IMR-90 (cell line): ENCODE measurements at regions not wholly inside any gene's neighbourhood (a gene's known extent, or its start where the extent isn't known, plus 50 kb on each side); places are given as distances from the start of the nearest gene placed in this dataset.

Source experiments
- ATAC-seq: fragments of 200-7000 bp; cut with Tn5 transposase; 2 replicates; pipeline ENCODE4 v1.9.1; 2020; ENCODE audit warnings: low read depth, mild to moderate bottlenecking, moderate library complexity
- BruUV-seq: library from RNA; stranded (reverse); fragments of 400-500 nt; replicated peaks from 2 replicates; lab custom pipeline; 2021; lab: Mats Ljungman, UMichigan
- CTCF ChIA-PET: fragments of 300-600 bp; formaldehyde crosslinking; extraction: SDS; loops from one replicate; lab custom pipeline; 2021; ENCODE audit warnings: antibody characterized with exemption; lab: Yijun Ruan, JAX
- POLR2A ChIA-PET: fragments of 300-600 bp; sonication (Branson Sonifier 250); formaldehyde crosslinking; loops from one replicate; lab custom pipeline; 2022; ENCODE audit warnings: antibody characterized with exemption; ENCODE audit not compliant: unreplicated experiment; lab: Charles Lee
- DNase-seq: peaks from one replicate; pipeline ENCODE4 v3.0.0; 2013
- H2AFZ ChIP-seq: replicated peaks from 2 replicates; pipeline ENCODE3; 2013; ENCODE audit warnings: low read length, mild to moderate bottlenecking; ENCODE audit not compliant: poor library complexity
- H2AK5ac ChIP-seq: 2 replicates; pipeline ENCODE4 v1.6.1; 2013; ENCODE audit warnings: low read depth, low read length, inconsistent platforms
- H2AK9ac ChIP-seq: replicated peaks from 2 replicates; pipeline ENCODE3; 2013; ENCODE audit warnings: mild to moderate bottlenecking, low read depth, low read length, moderate library complexity; ENCODE audit not compliant: poor library complexity
- H2BK120ac ChIP-seq: 2 replicates; pipeline ENCODE4 v1.6.1; 2013; ENCODE audit warnings: low read depth, low read length, inconsistent platforms
- H2BK15ac ChIP-seq: 3 replicates; pipeline ENCODE4 v1.6.1; 2013; ENCODE audit warnings: low read depth, low read length, inconsistent platforms
- H2BK20ac ChIP-seq: 2 replicates; pipeline ENCODE4 v1.6.1; 2013; ENCODE audit warnings: low read depth, mild to moderate bottlenecking, inconsistent platforms, low read length, moderate library complexity
- H2BK5ac ChIP-seq: 2 replicates; pipeline ENCODE4 v1.6.1; 2013; ENCODE audit warnings: mild to moderate bottlenecking, low read depth, low read length, inconsistent platforms; ENCODE audit not compliant: poor library complexity, severe bottlenecking
- H3K14ac ChIP-seq: replicated peaks from 2 replicates; pipeline ENCODE4 v1.6.1; 2013; ENCODE audit warnings: low read depth, low read length, inconsistent platforms
- H3K18ac ChIP-seq: 2 replicates; pipeline ENCODE4 v1.6.1; 2013; ENCODE audit warnings: low read depth, low read length, control low read depth
- H3K23ac ChIP-seq: 2 replicates; pipeline ENCODE4 v1.6.1; 2013; ENCODE audit warnings: low read depth, low read length, inconsistent platforms
- H3K27ac ChIP-seq: 2 replicates; pipeline ENCODE4 v1.5.1; 2013; ENCODE audit warnings: mild to moderate bottlenecking, control low read depth, low read length; ENCODE audit not compliant: insufficient read depth
- H3K27me3 ChIP-seq: 2 replicates; pipeline ENCODE4 v1.6.1; 2013; ENCODE audit warnings: low read length; ENCODE audit not compliant: control insufficient read depth, insufficient read depth
- H3K36me3 ChIP-seq: 2 replicates; pipeline ENCODE4 v1.6.1; 2013; ENCODE audit warnings: low read length, mixed read lengths; ENCODE audit not compliant: control insufficient read depth, insufficient read depth
- H3K4ac ChIP-seq: 2 replicates; pipeline ENCODE4 v1.6.1; 2013; ENCODE audit warnings: low read depth, low read length, inconsistent platforms
- H3K4me1 ChIP-seq: 2 replicates; pipeline ENCODE4 v1.6.1; 2013; ENCODE audit warnings: low read length, mixed read lengths; ENCODE audit not compliant: control insufficient read depth, insufficient read depth
- H3K4me2 ChIP-seq: 2 replicates; pipeline ENCODE4 v1.6.1; 2013; ENCODE audit warnings: low read depth, mild to moderate bottlenecking, control low read depth, low read length, moderate library complexity
- H3K4me3 ChIP-seq: 2 replicates; pipeline ENCODE4 v1.5.1; 2013; ENCODE audit warnings: low read depth, mild to moderate bottlenecking, control low read depth, low read length, moderate library complexity; ENCODE audit not compliant: insufficient read depth
- H3K56ac ChIP-seq: 2 replicates; pipeline ENCODE4 v1.6.1; 2013; ENCODE audit warnings: low read length, inconsistent platforms; ENCODE audit not compliant: insufficient read depth; ENCODE audit errors: extremely low read depth
- H3K79me1 ChIP-seq, 2 experiments: 2 replicates each; pipeline ENCODE4 v1.6.1; 2013; ENCODE audit warnings: low read length in 2 of 2, inconsistent platforms in 1 of 2, low read depth in 1 of 2
- H3K9ac ChIP-seq: 2 replicates; pipeline ENCODE4 v1.6.1; 2013; ENCODE audit warnings: low read depth, low read length, control low read depth
- H3K9me1 ChIP-seq: 2 replicates; pipeline ENCODE4 v1.6.1; 2013; ENCODE audit warnings: low read length, inconsistent platforms; ENCODE audit not compliant: insufficient read depth
- H3K9me3 ChIP-seq: 2 replicates; pipeline ENCODE4 v1.6.1; 2013; ENCODE audit warnings: low read length; ENCODE audit not compliant: control insufficient read depth, insufficient read depth
- H4K20me1 ChIP-seq: 2 replicates; pipeline ENCODE4 v1.6.1; 2013; ENCODE audit warnings: low read length, inconsistent platforms; ENCODE audit not compliant: insufficient read depth
- H4K5ac ChIP-seq: 2 replicates; pipeline ENCODE4 v1.6.1; 2013; ENCODE audit warnings: mild to moderate bottlenecking, low read depth, low read length, control low read depth
- H4K8ac ChIP-seq, 2 experiments: 2 replicates each; pipeline ENCODE4 v1.6.1; 2013; ENCODE audit warnings: low read depth in 2 of 2, low read length in 2 of 2, control low read depth in 1 of 2, inconsistent platforms in 1 of 2
- H4K91ac ChIP-seq: 2 replicates; pipeline ENCODE4 v1.6.1; 2013; ENCODE audit warnings: low read depth, low read length, inconsistent platforms; ENCODE audit not compliant: insufficient read depth
- BHLHE40 ChIP-seq: fragments of 150-350 bp; IDR thresholded peaks from 2 replicates; pipeline ENCODE4 v1.6.1; 2016; ENCODE audit warnings: mild to moderate bottlenecking, low read depth, low read length
- CEBPB ChIP-seq: IDR thresholded peaks from 2 replicates; pipeline ENCODE4 v1.6.1; 2012; ENCODE audit warnings: low read depth, low read length, improper control_type of control experiment
- CHD1 ChIP-seq: IDR thresholded peaks from 2 replicates; pipeline ENCODE4 v1.6.1; 2012; ENCODE audit warnings: low read depth, low read length, improper control_type of control experiment
- CTCF ChIP-seq: conservative IDR thresholded peaks from 2 replicates; pipeline ENCODE4 v1.5.1; 2012; ENCODE audit warnings: mild to moderate bottlenecking, low read depth, low read length, improper control_type of control experiment
- ELK1 ChIP-seq: fragments of 150-350 bp; IDR thresholded peaks from 2 replicates; pipeline ENCODE4 v1.6.1; 2016; ENCODE audit warnings: low read depth, mild to moderate bottlenecking, low read length, moderate library complexity, borderline replicate concordance
- FOS ChIP-seq: fragments of 150-350 bp; IDR thresholded peaks from 2 replicates; pipeline ENCODE4 v1.6.1; 2016; ENCODE audit warnings: low read depth, low read length
- MAFK ChIP-seq: IDR thresholded peaks from 2 replicates; pipeline ENCODE4 v1.6.1; 2012; ENCODE audit warnings: low read depth, low read length, improper control_type of control experiment
- MAZ ChIP-seq: IDR thresholded peaks from 2 replicates; pipeline ENCODE4 v1.6.1; 2012; ENCODE audit warnings: low read depth, mild to moderate bottlenecking, low read length, improper control_type of control experiment, moderate library complexity, borderline replicate concordance
- MXI1 ChIP-seq: IDR thresholded peaks from 2 replicates; pipeline ENCODE4 v1.6.1; 2012; ENCODE audit warnings: low read depth, mild to moderate bottlenecking, low read length, moderate library complexity, borderline replicate concordance
- NFE2L2 ChIP-seq: fragments of 150-350 bp; IDR thresholded peaks from 2 replicates; pipeline ENCODE4 v1.6.1; 2016; ENCODE audit warnings: low read depth, mild to moderate bottlenecking, low read length
- RAD21 ChIP-seq: IDR thresholded peaks from 2 replicates; pipeline ENCODE4 v1.6.1; 2012; ENCODE audit warnings: low read length, improper control_type of control experiment
- RCOR1 ChIP-seq: IDR thresholded peaks from 2 replicates; pipeline ENCODE4 v1.6.1; 2012; ENCODE audit warnings: mild to moderate bottlenecking, low read length, improper control_type of control experiment; ENCODE audit not compliant: insufficient replicate concordance
- RFX5 ChIP-seq: IDR thresholded peaks from 2 replicates; pipeline ENCODE4 v1.8.0; 2012; ENCODE audit warnings: low read depth, mild to moderate bottlenecking, low read length, moderate library complexity
- SMC3 ChIP-seq: fragments of 150-350 bp; IDR thresholded peaks from 2 replicates; pipeline ENCODE4 v1.6.1; 2016; ENCODE audit warnings: low read depth, mild to moderate bottlenecking, antibody characterized with exemption, low read length, moderate library complexity
- USF2 ChIP-seq: fragments of 150-350 bp; IDR thresholded peaks from 2 replicates; pipeline ENCODE4 v1.6.1; 2017; ENCODE audit warnings: mild to moderate bottlenecking, antibody characterized with exemption, low read length, low read depth
- WGBS, 2 experiments: methylation state at CpG; one replicate each; pipeline versions ENCODE4 v1.1.5 to v1.1.7; 2013; ENCODE audit warnings: missing lambda C conversion rate in 2 of 2; ENCODE audit not compliant: insufficient read length in 1 of 2; ENCODE audit errors: extremely low coverage in 2 of 2; 5-methylcytosine and 5-hydroxymethylcytosine counted together
- dilution Hi-C: fragments of 300-500 bp; cut with HindIII; formaldehyde crosslinking; loops from one replicate; pipeline ENCODE4 v1.14.3; 2018; ENCODE audit warnings: low sequenced_read_pairs; ENCODE audit not compliant: unreplicated experiment
- in situ Hi-C: fragments of 300-500 bp; cut with MboI; formaldehyde crosslinking; loops from 3 replicates; pipeline ENCODE4 v1.14.3; 2019; ENCODE audit warnings: low sequenced_read_pairs, inconsistent platforms, mixed read lengths
- intact Hi-C: fragments of 100-400 bp; cut with micrococcal nuclease; formaldehyde crosslinking; loops from 2 replicates; pipeline ENCODE4 v1.10.0; 2022

GRCh38 chr6:48959251-48960060 lies 503.6 kb downstream of the MMUT start:
- Histone ChIP-seq H3K14ac (no peak overlapping the region), H3K9me1 (no peaks in the 10 kb centered on the region), H2BK5ac (no peak overlapping the region), H3K4me2 (no peak overlapping the region), H4K5ac (no peak overlapping the region), H2AFZ (peak overlapping the region; percentile 65), H3K9me3 (no peaks in the 10 kb centered on the region), H4K20me1 (no peaks in the 10 kb centered on the region), H4K8ac (no peak overlapping the region), H3K9ac (no peak overlapping the region), H3K18ac (no peak overlapping the region), H2BK120ac (no peak overlapping the region), H2BK15ac (no peak overlapping the region), H3K4ac (no peak overlapping the region), H3K79me1 (no peaks in the 10 kb centered on the region), H3K23ac (no peak overlapping the region), H2AK9ac (no peak overlapping the region), H3K4me1 (no peaks in the 10 kb centered on the region), H4K91ac (no peak overlapping the region), H3K27me3 (no peaks in the 10 kb centered on the region), H3K4me3 (no peak overlapping the region), H3K56ac (no peak overlapping the region), H3K27ac (no peak overlapping the region), H2AK5ac (no peak overlapping the region; the same call in 1 of the 2 replicates), H2BK20ac (no peak overlapping the region), H3K36me3 (no peaks in the 10 kb centered on the region)
- WGBS, 2 experiments, result 50% methylated on average over 1 of the region's 6 CpGs; no CpG with 5 or more reads in 1 of the 2 experiments
- DNase-seq, result no peak
- ChIA-PET CTCF (interaction anchor here (1.4 kb wide), 1 partner anchor 8 kb away, joined by 3 read pairs; no protein-coding TSS in a partner anchor), POLR2A (no interaction called here)
- in situ Hi-C loops (no loop called here), intact Hi-C loops (no loop called here), dilution Hi-C loops (no loop called here)
- ATAC-seq, result no peak
- no TSS peak for BruUV-seq
- no peak for TF ChIP-seq RCOR1
- no peak for TF ChIP-seq FOS
- TF ChIP-seq RFX5, result no peak
- TF ChIP-seq ELK1, result no peak
- TF ChIP-seq RAD21, result no peak
- TF ChIP-seq MAZ, result no peak
- no peak for TF ChIP-seq CEBPB
- no peak for TF ChIP-seq BHLHE40
- TF ChIP-seq USF2, result no peak
- TF ChIP-seq MXI1, result no peak
- TF ChIP-seq CHD1, result no peak
- no peak for TF ChIP-seq MAFK
- no peak for TF ChIP-seq NFE2L2
- no peak for TF ChIP-seq SMC3
- TF ChIP-seq CTCF, result no peak
